GM18861 (cell line): ENCODE measurements at regions not wholly inside any gene's neighbourhood (a gene's known extent, or its start where the extent isn't known, plus 50 kb on each side); places are given as distances from the start of the nearest gene placed in this dataset.

Source experiments
- ATAC-seq: cut with Tn5 transposase; IDR thresholded peaks from one replicate; pipeline ENCODE4 v1.9.1; 2021; ENCODE audit not compliant: unreplicated experiment

GRCh38 chr9:108211411-108211955, 644.3 kb downstream of the ACTL7B start:
- ATAC-seq = no peak

- ATAC-seq = no peak
These were observed 646.6 kb downstream of the ACTL7B start for GRCh38 chr9:108209132-108209685.

DNA sequence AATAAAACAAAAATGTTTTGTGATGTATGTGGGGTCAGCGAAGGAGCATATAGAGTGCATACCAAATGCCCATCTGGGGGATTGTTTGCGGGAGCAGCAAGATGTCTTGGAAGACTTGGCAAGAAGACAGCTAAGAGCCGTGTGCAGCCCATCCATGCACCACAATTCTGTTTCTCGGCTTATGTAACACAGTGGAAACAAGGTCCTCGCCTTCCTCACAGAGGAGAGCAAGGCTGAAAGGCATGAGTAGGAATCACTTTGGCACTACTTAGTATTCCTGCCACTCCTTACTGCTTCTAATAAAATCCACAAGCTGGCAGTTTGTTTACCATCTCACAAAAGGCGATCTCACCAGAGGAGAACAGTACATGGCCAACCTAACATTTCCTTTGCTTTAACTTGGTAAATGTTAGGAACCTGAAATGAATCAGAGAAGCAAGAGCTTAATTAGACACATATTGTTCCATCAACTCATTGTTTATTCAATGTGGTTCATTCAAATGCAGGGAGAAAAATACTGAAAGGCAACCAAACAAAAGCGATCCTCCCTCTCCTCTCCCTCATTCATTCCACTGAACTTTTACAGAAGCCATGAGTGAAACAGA, 648.1 kb downstream of the ACTL7B start:
- ATAC-seq = no peak

GRCh38 chr9:108205276-108205675, 650.5 kb downstream of the ACTL7B start:
- ATAC-seq = no peak

DNA sequence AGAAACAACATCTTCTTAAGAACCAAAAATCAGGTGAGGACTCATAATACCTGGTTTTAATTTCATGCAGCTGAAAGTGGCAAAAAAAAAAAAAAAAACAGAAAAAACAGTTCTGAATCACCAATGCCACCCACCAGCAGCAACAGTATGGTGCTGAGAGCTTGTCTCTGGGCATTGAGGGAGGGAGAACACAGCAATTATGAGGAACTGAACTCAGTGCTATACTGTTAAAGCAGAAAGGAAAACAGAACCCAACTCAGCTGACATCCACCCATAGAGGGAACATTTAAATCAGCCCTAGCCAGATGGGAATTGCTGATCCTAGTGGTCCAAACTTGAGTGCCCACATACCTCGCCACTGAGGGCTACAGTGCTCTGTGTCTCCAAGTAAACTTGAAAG, 657.9 kb downstream of the ACTL7B start:
- ATAC-seq = no peak

DNA sequence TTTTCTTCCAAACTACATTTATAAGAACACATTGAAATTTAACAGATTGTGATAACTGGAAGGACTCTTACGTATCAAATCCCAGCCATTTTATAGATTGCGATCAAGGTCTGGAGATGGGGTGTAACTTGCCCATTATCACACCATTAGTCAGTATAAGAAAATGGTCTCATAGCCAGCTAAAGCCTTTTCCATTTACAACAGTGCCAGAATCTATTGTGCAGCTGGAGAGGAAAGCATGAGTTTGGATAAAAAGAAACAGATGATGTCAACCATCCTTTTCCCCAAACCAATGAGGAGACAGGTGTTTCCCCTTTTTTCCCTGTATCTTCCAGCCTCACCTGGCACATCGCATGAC, 658.8 kb downstream of the ACTL7B start:
- ATAC-seq = no peak

- no peak for ATAC-seq
These were observed 659.3 kb downstream of the ACTL7B start for GRCh38 chr9:108196332-108197007.

GRCh38 chr9:108194154-108194553, 661.6 kb downstream of the ACTL7B start:
- ATAC-seq = no peak

- ATAC-seq = no peak
These were observed 662.6 kb downstream of the ACTL7B start for GRCh38 chr9:108193026-108193710.

DNA sequence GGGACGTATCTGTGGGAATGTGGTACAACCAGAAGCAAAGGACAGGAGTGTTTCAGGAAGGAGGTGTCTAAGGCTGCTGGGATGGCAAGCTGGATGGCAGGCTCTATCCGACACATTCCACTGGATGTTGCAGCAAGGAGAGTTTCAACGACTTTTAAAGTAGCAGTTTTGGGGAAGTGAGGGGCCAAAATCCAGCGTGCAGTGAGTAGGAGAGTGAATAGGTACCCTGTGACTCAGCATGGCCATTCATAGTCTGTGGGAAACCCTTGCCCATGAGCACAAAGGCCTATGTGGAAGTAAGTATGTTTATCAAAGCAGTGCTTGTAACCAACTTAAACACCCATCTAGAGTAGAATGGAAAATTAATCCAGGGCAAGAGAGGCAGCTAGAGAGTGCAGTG, 664.7 kb downstream of the ACTL7B start:
- ATAC-seq = no peak

DNA sequence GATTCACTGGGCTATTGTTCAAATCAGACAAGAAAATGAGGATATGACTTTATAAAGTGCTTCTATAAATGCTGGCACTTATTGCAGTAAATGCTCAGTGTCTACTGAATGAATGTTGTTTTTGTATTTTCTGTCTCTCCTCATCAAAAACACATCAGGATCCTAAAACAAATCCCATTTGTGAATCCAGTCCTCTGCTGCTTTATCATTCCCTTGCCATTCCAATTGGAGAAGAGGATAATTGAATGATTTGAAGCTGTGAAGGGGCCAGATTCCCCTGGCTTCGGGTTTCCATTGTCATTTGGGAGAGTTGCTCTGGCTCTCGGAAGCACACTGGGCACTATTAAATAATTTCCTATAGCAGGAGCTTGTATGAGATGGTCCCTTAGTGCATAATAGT, 666.8 kb downstream of the ACTL7B start:
- ATAC-seq = no peak

GRCh38 chr9:108188482-108188881, 667.3 kb downstream of the ACTL7B start:
- ATAC-seq = no peak

DNA sequence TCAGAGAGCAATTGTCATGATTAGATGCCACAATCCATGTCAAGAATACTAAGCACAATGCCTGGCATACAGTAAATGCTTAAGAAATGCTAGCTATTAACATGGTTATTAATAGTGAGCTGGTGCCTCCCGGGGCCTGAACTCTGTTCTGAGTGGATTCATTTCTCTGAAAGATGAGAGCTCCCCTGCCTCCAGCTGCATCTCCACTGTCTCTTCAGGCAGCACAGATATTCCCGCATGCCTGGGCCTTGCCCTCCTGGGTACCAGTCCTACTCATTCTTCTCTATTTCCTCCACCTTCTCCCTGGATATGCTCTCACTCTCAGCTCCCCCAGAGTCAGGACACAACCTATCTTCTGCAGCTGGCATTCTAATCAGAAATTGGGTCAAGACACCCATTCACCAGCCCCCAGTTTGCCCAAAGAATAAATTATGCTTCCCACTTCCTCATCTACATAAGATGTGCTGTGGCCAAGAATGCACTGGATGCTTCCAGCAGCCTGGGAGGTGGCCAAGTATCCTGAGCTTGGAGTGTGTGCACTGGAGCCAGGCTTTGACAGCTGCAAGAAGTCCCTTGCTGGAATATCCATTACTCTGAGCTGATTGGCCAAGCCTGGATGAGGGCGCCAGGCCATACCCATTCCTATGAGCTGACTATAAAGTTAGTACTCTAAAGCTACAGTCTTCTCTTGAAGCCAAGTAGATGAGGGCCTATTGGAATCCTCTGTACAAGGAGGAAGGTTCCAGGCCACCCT, 669.0 kb downstream of the ACTL7B start:
- ATAC-seq = no peak

DNA sequence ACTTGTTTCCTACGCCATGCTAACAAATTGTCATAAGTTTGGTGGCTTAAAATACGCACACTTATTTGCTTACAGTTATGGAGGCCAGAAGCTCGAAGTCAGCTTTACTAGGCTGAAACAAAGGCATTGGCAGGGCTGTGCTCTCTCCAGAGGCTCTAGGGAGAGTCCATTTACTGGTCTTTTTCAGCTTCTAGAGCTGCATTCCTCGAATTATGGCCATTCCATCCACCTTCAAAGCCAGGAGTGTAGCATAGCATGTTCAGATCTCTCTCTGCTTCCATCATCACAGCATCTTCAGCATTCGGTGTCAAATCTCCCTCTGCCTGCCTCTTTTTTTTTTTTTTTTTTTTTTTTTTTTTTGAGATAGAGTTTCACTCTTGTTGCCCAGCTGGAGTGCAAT, 670.2 kb downstream of the ACTL7B start:
- no peak for ATAC-seq

DNA sequence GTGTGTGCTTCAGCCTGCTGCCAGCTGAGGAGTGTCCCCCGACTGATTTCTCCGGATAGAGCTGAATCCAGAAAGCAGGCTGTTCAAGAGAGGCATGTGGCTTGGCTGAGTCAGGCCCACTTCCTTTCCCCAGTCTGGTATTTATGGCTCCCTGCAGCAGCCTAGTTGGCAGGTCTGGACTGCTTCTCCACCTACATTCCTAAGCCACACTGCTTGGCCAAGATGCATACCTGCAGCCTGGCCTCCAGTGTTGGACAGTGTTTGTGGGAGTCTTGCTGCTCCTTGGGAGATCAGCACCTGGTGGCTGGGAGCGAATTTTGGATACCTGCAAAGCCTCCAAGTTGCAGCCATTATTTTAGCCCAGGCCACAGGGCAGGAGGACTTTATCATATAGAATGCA, 670.8 kb downstream of the ACTL7B start:
- no peak for ATAC-seq

GRCh38 chr9:108184009-108184408, 671.8 kb downstream of the ACTL7B start:
- ATAC-seq = no peak

- no peak for ATAC-seq
These were observed 672.8 kb downstream of the ACTL7B start for GRCh38 chr9:108182950-108183381.

- ATAC-seq = no peak
These were observed 673.5 kb downstream of the ACTL7B start for GRCh38 chr9:108182270-108182669.

DNA sequence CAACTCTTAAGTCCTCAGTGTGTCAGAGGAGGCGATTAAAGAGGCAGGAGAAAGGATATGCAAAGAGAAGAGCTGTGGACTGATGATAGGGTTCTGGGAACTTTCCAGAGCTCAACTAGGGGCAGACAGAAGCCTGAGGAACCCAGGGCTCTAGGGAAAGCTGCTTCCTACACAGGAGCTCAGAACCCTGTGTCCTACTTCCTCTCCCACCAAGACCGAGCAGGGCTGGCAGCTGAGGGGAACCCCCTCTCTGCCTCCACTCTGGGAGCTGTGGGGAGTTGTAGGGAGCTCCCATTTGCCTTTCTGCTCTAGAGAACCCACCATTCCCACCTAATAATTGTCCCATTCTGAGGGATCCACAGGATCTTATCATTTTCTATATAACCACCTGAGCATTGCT, 674.3 kb downstream of the ACTL7B start:
- ATAC-seq = no peak

DNA sequence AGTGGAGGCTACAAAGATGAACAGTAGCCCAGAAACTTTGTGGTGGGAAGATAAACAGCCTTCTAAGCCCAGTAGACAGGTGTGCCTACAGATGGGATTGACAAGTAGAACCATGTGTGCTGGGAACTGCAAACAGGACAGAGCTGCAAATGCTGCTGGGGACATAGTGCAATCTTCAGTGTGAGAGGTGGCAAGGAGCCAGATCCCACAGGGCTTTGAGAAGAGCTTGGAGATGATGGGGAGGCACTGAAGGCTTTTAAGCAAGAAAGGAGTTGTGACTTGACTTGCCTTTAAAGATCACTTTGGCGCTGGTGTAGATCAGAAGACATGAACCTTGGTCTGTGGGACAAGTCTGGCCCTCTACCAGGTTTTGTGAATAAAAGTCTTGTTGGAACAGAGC, 675.2 kb downstream of the ACTL7B start:
- no peak for ATAC-seq

DNA sequence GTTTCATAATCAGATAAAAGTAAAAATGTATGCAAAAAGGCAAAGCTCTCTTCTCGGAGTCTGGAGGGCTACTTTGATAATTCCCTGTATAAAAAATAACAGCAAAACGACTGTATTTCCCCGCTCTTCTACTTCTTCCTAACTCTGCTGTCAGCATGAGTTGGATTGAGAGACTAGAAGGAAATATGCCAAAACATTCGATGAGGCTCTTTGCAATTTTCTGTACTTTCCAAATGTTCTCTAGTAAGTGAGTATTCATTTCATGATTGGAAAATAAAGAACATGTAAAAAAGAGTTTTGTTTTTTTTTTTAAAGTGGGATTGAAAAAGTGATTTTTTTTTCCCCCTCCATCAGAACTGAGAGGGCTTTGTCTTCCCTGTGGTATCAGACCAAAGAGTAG, 677.5 kb downstream of the ACTL7B start:
- no peak for ATAC-seq
